ENCODE measurements at regions not wholly inside any gene's neighbourhood (a gene's known extent, or its start where the extent isn't known, plus 50 kb on each side); places are given as distances from the start of the nearest gene placed in this dataset.

GRCh38 chr1:218748071-218748470 lies 402.9 kb downstream of the TGFB2 start:
- DNase-seq: no peak
- Histone ChIP-seq H3K36me3 (ENCODE audit: control insufficient read depth in 4 of 4, insufficient read depth in 4 of 4, low read length in 3 of 4) (no peaks in the 10 kb centered on the region), H3K4me1 (ENCODE audit: control extremely low read depth in 1 of 4, control insufficient read depth in 4 of 4, insufficient read depth in 4 of 4, low read length in 3 of 4) (no peaks in the 10 kb centered on the region), H3K27ac (ENCODE audit: insufficient read depth in 1 of 2, low read depth in 1 of 2, low read length in 2 of 2, poor library complexity in 1 of 2, severe bottlenecking in 2 of 2) (no peak overlapping the region), H3K4me3 (ENCODE audit: control insufficient read depth in 1 of 7, extremely low read depth in 1 of 7, insufficient read depth in 4 of 7, low read depth in 2 of 7, low read length in 6 of 7) (no peak overlapping the region), H3K9me3 (ENCODE audit: control extremely low read depth in 1 of 5, control insufficient read depth in 4 of 5, insufficient read depth in 2 of 5, low read depth in 1 of 5, low read length in 4 of 5) (no peaks in the 10 kb centered on the region), H3K27me3 (replicated peaks in 2 of 5; ENCODE audit: control insufficient read depth in 4 of 5, insufficient read depth in 5 of 5, low read length in 4 of 5) (no peaks in the 10 kb centered on the region)
- POLR2A ChIA-PET: no interaction called here
- CTCF ChIA-PET: no interaction called here
- WGBS (ENCODE audit: insufficient coverage): 100% methylated on average over 1 of the region's 1 CpG

GRCh38 chr1:218750216-218750970 lies 405.3 kb downstream of the TGFB2 start:
- Histone ChIP-seq H3K4me1 (ENCODE audit: control extremely low read depth in 1 of 4, control insufficient read depth in 4 of 4, insufficient read depth in 4 of 4, low read length in 3 of 4) (no peaks in the 10 kb centered on the region), H3K9me3 (ENCODE audit: control extremely low read depth in 1 of 5, control insufficient read depth in 4 of 5, insufficient read depth in 2 of 5, low read depth in 1 of 5, low read length in 4 of 5) (peaks cover 0 to 2% (median 0%) of the 10 kb centered on the region in 5 experiments), H3K36me3 (ENCODE audit: control insufficient read depth in 4 of 4, insufficient read depth in 4 of 4, low read length in 3 of 4) (no peaks in the 10 kb centered on the region), H3K27ac (ENCODE audit: insufficient read depth in 1 of 2, low read depth in 1 of 2, low read length in 2 of 2, poor library complexity in 1 of 2, severe bottlenecking in 2 of 2) (no peak overlapping the region), H3K4me3 (ENCODE audit: control insufficient read depth in 1 of 7, extremely low read depth in 1 of 7, insufficient read depth in 4 of 7, low read depth in 2 of 7, low read length in 6 of 7) (no peak overlapping the region), H3K27me3 (replicated peaks in 2 of 5; ENCODE audit: control insufficient read depth in 4 of 5, insufficient read depth in 5 of 5, low read length in 4 of 5) (no peaks in the 10 kb centered on the region)
- ChIA-PET CTCF (no interaction called here), POLR2A (no interaction called here)
- DNase-seq: no peak
- 96% methylated on average over 16 of the region's 16 CpGs for WGBS (ENCODE audit: insufficient coverage)

- no peak for DNase-seq
- Histone ChIP-seq H3K36me3 (ENCODE audit: control insufficient read depth in 4 of 4, insufficient read depth in 4 of 4, low read length in 3 of 4) (no peaks in the 10 kb centered on the region), H3K27me3 (replicated peaks in 2 of 5; ENCODE audit: control insufficient read depth in 4 of 5, insufficient read depth in 5 of 5, low read length in 4 of 5) (no peaks in the 10 kb centered on the region), H3K4me3 (ENCODE audit: control insufficient read depth in 1 of 7, extremely low read depth in 1 of 7, insufficient read depth in 4 of 7, low read depth in 2 of 7, low read length in 6 of 7) (no peak overlapping the region), H3K9me3 (ENCODE audit: control extremely low read depth in 1 of 5, control insufficient read depth in 4 of 5, insufficient read depth in 2 of 5, low read depth in 1 of 5, low read length in 4 of 5) (peaks cover 0 to 2% (median 0%) of the 10 kb centered on the region in 5 experiments), H3K27ac (ENCODE audit: insufficient read depth in 1 of 2, low read depth in 1 of 2, low read length in 2 of 2, poor library complexity in 1 of 2, severe bottlenecking in 2 of 2) (no peak overlapping the region), H3K4me1 (ENCODE audit: control extremely low read depth in 1 of 4, control insufficient read depth in 4 of 4, insufficient read depth in 4 of 4, low read length in 3 of 4) (no peaks in the 10 kb centered on the region)
- ChIA-PET CTCF (no interaction called here), POLR2A (no interaction called here)
- WGBS (ENCODE audit: insufficient coverage): 94% methylated on average over 12 of the region's 12 CpGs
Measured at GRCh38 chr1:218751208-218751948, 406.2 kb downstream of the TGFB2 start.

GRCh38 chr1:218752126-218752525 lies 407.0 kb downstream of the TGFB2 start:
- CTCF ChIA-PET: no interaction called here
- peaks cover 0 to 2% (median 0%) of the 10 kb centered on the region in 5 experiments for H3K9me3 ChIP-seq (ENCODE audit: control extremely low read depth in 1 of 5, control insufficient read depth in 4 of 5, insufficient read depth in 2 of 5, low read depth in 1 of 5, low read length in 4 of 5)

GRCh38 chr1:218754477-218754876 lies 409.3 kb downstream of the TGFB2 start:
- Histone ChIP-seq H3K36me3 (ENCODE audit: control insufficient read depth in 4 of 4, insufficient read depth in 4 of 4, low read length in 3 of 4) (no peaks in the 10 kb centered on the region), H3K27me3 (replicated peaks in 2 of 5; ENCODE audit: control insufficient read depth in 4 of 5, insufficient read depth in 5 of 5, low read length in 4 of 5) (no peaks in the 10 kb centered on the region), H3K4me3 (ENCODE audit: control insufficient read depth in 1 of 7, extremely low read depth in 1 of 7, insufficient read depth in 4 of 7, low read depth in 2 of 7, low read length in 6 of 7) (no peak overlapping the region), H3K27ac (ENCODE audit: insufficient read depth in 1 of 2, low read depth in 1 of 2, low read length in 2 of 2, poor library complexity in 1 of 2, severe bottlenecking in 2 of 2) (no peak overlapping the region), H3K9me3 (ENCODE audit: control extremely low read depth in 1 of 5, control insufficient read depth in 4 of 5, insufficient read depth in 2 of 5, low read depth in 1 of 5, low read length in 4 of 5) (peaks cover 0 to 2% (median 0%) of the 10 kb centered on the region in 5 experiments), H3K4me1 (ENCODE audit: control extremely low read depth in 1 of 4, control insufficient read depth in 4 of 4, insufficient read depth in 4 of 4, low read length in 3 of 4) (no peaks in the 10 kb centered on the region)
- CTCF ChIA-PET: no interaction called here
- POLR2A ChIA-PET: no interaction called here
- WGBS (ENCODE audit: insufficient coverage): 93% methylated on average over 8 of the region's 9 CpGs
- DNase-seq: no peak

More at GRCh38 chr1:218752126-218752525, 407.0 kb downstream of the TGFB2 start:
- 92% methylated on average over 3 of the region's 3 CpGs for WGBS (ENCODE audit: insufficient coverage)
- no peaks in the 10 kb centered on the region for H3K36me3 ChIP-seq (ENCODE audit: control insufficient read depth in 4 of 4, insufficient read depth in 4 of 4, low read length in 3 of 4)
- POLR2A ChIA-PET: no interaction called here
- no peaks in the 10 kb centered on the region for H3K27me3 ChIP-seq (replicated peaks in 2 of 5; ENCODE audit: control insufficient read depth in 4 of 5, insufficient read depth in 5 of 5, low read length in 4 of 5)
- no peak for DNase-seq
- no peak overlapping the region for H3K4me3 ChIP-seq (ENCODE audit: control insufficient read depth in 1 of 7, extremely low read depth in 1 of 7, insufficient read depth in 4 of 7, low read depth in 2 of 7, low read length in 6 of 7)
- no peaks in the 10 kb centered on the region for H3K4me1 ChIP-seq (ENCODE audit: control extremely low read depth in 1 of 4, control insufficient read depth in 4 of 4, insufficient read depth in 4 of 4, low read length in 3 of 4)
- H3K27ac ChIP-seq (ENCODE audit: insufficient read depth in 1 of 2, low read depth in 1 of 2, low read length in 2 of 2, poor library complexity in 1 of 2, severe bottlenecking in 2 of 2): no peak overlapping the region

GRCh38 chr1:218755128-218755527 lies 410.0 kb downstream of the TGFB2 start:
- DNase-seq: no peak
- CTCF ChIA-PET: no interaction called here
- WGBS (ENCODE audit: insufficient coverage): 100% methylated on average over 2 of the region's 3 CpGs

GRCh38 chr1:218759795-218760194 lies 413.9 kb upstream of the LYPLAL1 start:
- Histone ChIP-seq H3K36me3 (ENCODE audit: control insufficient read depth in 4 of 4, insufficient read depth in 4 of 4, low read length in 3 of 4) (no peaks in the 10 kb centered on the region), H3K27me3 (replicated peaks in 2 of 5; ENCODE audit: control insufficient read depth in 4 of 5, insufficient read depth in 5 of 5, low read length in 4 of 5) (no peaks in the 10 kb centered on the region), H3K4me3 (ENCODE audit: control insufficient read depth in 1 of 7, extremely low read depth in 1 of 7, insufficient read depth in 4 of 7, low read depth in 2 of 7, low read length in 6 of 7) (no peak overlapping the region), H3K9me3 (ENCODE audit: control extremely low read depth in 1 of 5, control insufficient read depth in 4 of 5, insufficient read depth in 2 of 5, low read depth in 1 of 5, low read length in 4 of 5) (no peaks in the 10 kb centered on the region), H3K4me1 (ENCODE audit: control extremely low read depth in 1 of 4, control insufficient read depth in 4 of 4, insufficient read depth in 4 of 4, low read length in 3 of 4) (no peaks in the 10 kb centered on the region), H3K27ac (ENCODE audit: insufficient read depth in 1 of 2, low read depth in 1 of 2, low read length in 2 of 2, poor library complexity in 1 of 2, severe bottlenecking in 2 of 2) (no peak overlapping the region)
- 82% methylated on average over 2 of the region's 3 CpGs for WGBS (ENCODE audit: insufficient coverage)
- ChIA-PET POLR2A (no interaction called here), CTCF (no interaction called here)
- no peak for DNase-seq

More at GRCh38 chr1:218755128-218755527, 410.0 kb downstream of the TGFB2 start:
- H3K4me3 ChIP-seq (ENCODE audit: control insufficient read depth in 1 of 7, extremely low read depth in 1 of 7, insufficient read depth in 4 of 7, low read depth in 2 of 7, low read length in 6 of 7): no peak overlapping the region
- POLR2A ChIA-PET: no interaction called here
- H3K27ac ChIP-seq (ENCODE audit: insufficient read depth in 1 of 2, low read depth in 1 of 2, low read length in 2 of 2, poor library complexity in 1 of 2, severe bottlenecking in 2 of 2): no peak overlapping the region
- H3K9me3 ChIP-seq (ENCODE audit: control extremely low read depth in 1 of 5, control insufficient read depth in 4 of 5, insufficient read depth in 2 of 5, low read depth in 1 of 5, low read length in 4 of 5): peaks cover 0 to 2% (median 0%) of the 10 kb centered on the region in 5 experiments
- H3K36me3 ChIP-seq (ENCODE audit: control insufficient read depth in 4 of 4, insufficient read depth in 4 of 4, low read length in 3 of 4): no peaks in the 10 kb centered on the region
- H3K27me3 ChIP-seq (replicated peaks in 2 of 5; ENCODE audit: control insufficient read depth in 4 of 5, insufficient read depth in 5 of 5, low read length in 4 of 5): no peaks in the 10 kb centered on the region
- H3K4me1 ChIP-seq (ENCODE audit: control extremely low read depth in 1 of 4, control insufficient read depth in 4 of 4, insufficient read depth in 4 of 4, low read length in 3 of 4): no peaks in the 10 kb centered on the region
